T follicular helper cell (primary cell): ENCODE measurements at regions not wholly inside any gene's neighbourhood (a gene's known extent, or its start where the extent isn't known, plus 50 kb on each side); places are given as distances from the start of the nearest gene placed in this dataset.

Experiments
- DNase-seq: peaks from one replicate; pipeline ENCODE4 v3.0.0-alpha.2; 2020; ENCODE audit warnings: low read depth

GRCh38 chr2:16278421-16279200 lies 338.3 kb downstream of the MYCN start:
- DNase-seq: no peak

GRCh38 chr2:16277117-16277516 lies 336.8 kb downstream of the MYCN start:
- DNase-seq: no peak

- DNase-seq: no peak
Measured at GRCh38 chr2:16275661-16276060, 335.3 kb downstream of the MYCN start.

- no peak for DNase-seq
Measured at GRCh38 chr2:16275131-16275530, 334.8 kb downstream of the MYCN start.

- no peak for DNase-seq
Measured at GRCh38 chr2:16273111-16273510, 332.8 kb downstream of the MYCN start.

- DNase-seq: no peak
Measured at GRCh38 chr2:16272038-16272788, 331.9 kb downstream of the MYCN start.

- DNase-seq: no peak
Measured at GRCh38 chr2:16271231-16271896, 331.0 kb downstream of the MYCN start.

GRCh38 chr2:16270441-16270840 lies 330.1 kb downstream of the MYCN start:
- no peak for DNase-seq

GRCh38 chr2:16268301-16269000 lies 328.1 kb downstream of the MYCN start:
- DNase-seq: no peak

GRCh38 chr2:16266571-16266970 lies 326.2 kb downstream of the MYCN start:
- no peak for DNase-seq

- no peak for DNase-seq
Measured at GRCh38 chr2:16264931-16265540, 324.7 kb downstream of the MYCN start.

GRCh38 chr2:16264491-16264890 lies 324.1 kb downstream of the MYCN start:
- DNase-seq: no peak

- DNase-seq: no peak
Measured at GRCh38 chr2:16263241-16263890, 323.0 kb downstream of the MYCN start.

- DNase-seq: no peak
Measured at GRCh38 chr2:16262526-16263178, 322.3 kb downstream of the MYCN start.

GRCh38 chr2:16261791-16262190 lies 321.4 kb downstream of the MYCN start:
- DNase-seq: no peak

GRCh38 chr2:16261071-16261470 lies 320.7 kb downstream of the MYCN start:
- no peak for DNase-seq

GRCh38 chr2:16260041-16260830 lies 319.9 kb downstream of the MYCN start:
- DNase-seq: no peak

- no peak for DNase-seq
Measured at GRCh38 chr2:16259010-16259409, 318.7 kb downstream of the MYCN start.

- no peak for DNase-seq
Measured at GRCh38 chr2:16258350-16258749, 318.0 kb downstream of the MYCN start.
